ENCODE measurements at regions not wholly inside any gene's neighbourhood (a gene's known extent, or its start where the extent isn't known, plus 50 kb on each side); places are given as distances from the start of the nearest gene placed in this dataset.

DNA sequence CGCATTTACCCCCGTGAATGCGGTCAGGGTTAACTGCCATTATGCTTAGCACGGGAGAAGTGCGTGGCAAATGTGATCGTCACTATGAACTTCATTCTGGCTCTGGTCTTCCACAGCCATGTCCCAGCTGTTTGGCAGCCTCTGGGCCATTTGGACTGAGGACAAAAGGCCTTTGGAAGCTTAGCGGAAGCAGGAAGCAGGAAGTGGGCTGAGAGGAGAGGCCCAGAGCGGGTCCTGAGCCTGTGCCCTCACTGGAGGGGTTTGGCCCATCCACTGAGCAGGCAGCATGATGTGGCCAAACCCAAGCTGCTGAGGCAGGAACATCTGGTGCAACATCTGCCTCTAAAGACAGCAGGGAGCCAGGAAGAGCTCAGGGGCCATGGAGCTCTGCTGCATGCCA is 345.9 kb downstream of the C16orf95 start:
- H2AK5ac ChIP-seq (ENCODE audit: low read length) = no peak overlapping the region
- no CpG with 5 or more reads among the region's 8 CpGs for WGBS (ENCODE audit: extremely low coverage, insufficient coverage, low lambda C conversion rate)
- no peaks in the 10 kb centered on the region for H3K36me3 ChIP-seq (ENCODE audit: control insufficient read depth, insufficient read depth, low read length)
- no peaks in the 10 kb centered on the region for H3K4me1 ChIP-seq (ENCODE audit: control insufficient read depth, low read depth, low read length)
- H2BK5ac ChIP-seq (ENCODE audit: low read length) = no peak overlapping the region
- no peak overlapping the region for H4K8ac ChIP-seq (ENCODE audit: low read depth, low read length)
- H3K56ac ChIP-seq (ENCODE audit: low read length) = no peak overlapping the region
- H3K4me3 ChIP-seq (ENCODE audit: low read length) = no peak overlapping the region
- H3K18ac ChIP-seq (ENCODE audit: low read length) = no peak overlapping the region
- no peak overlapping the region for H3K4ac ChIP-seq (ENCODE audit: low read depth, low read length)
- no peak overlapping the region for H3K4me2 ChIP-seq (ENCODE audit: low read length)
- no peak overlapping the region for H4K5ac ChIP-seq (ENCODE audit: low read length)
- DNase-seq = no peak
- no peaks in the 10 kb centered on the region for H3K27me3 ChIP-seq (ENCODE audit: insufficient read depth, low read length, poor library complexity)
- no peak overlapping the region for H2BK120ac ChIP-seq (ENCODE audit: low read depth, low read length)
- H3K79me1 ChIP-seq (ENCODE audit: low read length) = no peaks in the 10 kb centered on the region
- H3K9ac ChIP-seq (ENCODE audit: low read length) = no peak overlapping the region
- H2BK15ac ChIP-seq (replicated peaks; ENCODE audit: low read depth) = no peak overlapping the region
- no peaks in the 10 kb centered on the region for H3K79me2 ChIP-seq (ENCODE audit: control insufficient read depth, insufficient read depth, low read length)
- no peak overlapping the region for H3K23ac ChIP-seq (ENCODE audit: low read length)
- no peak overlapping the region for H3K27ac ChIP-seq (ENCODE audit: low read depth, low read length)

DNA sequence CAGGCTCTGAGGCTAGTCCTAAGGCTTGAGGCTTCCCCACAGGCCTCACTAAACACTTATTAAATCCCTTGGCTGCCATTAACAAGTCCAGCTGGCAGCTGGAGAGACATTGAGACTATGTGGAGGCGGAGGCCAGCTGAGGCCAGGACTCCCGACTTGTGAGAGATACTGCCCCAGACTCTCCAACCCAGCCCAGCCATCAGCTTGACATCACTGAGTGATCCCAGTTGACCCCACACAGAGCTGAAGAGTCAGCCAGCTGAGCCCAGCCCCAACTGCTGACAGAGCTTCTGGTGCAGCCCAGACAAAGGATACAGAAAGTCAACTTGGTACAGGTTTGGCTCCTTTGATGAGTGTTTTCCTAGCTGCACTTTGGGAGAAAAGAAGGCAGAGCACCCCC is 343.1 kb downstream of the C16orf95 start:
- H3K18ac ChIP-seq (ENCODE audit: low read length) = no peak overlapping the region

DNA sequence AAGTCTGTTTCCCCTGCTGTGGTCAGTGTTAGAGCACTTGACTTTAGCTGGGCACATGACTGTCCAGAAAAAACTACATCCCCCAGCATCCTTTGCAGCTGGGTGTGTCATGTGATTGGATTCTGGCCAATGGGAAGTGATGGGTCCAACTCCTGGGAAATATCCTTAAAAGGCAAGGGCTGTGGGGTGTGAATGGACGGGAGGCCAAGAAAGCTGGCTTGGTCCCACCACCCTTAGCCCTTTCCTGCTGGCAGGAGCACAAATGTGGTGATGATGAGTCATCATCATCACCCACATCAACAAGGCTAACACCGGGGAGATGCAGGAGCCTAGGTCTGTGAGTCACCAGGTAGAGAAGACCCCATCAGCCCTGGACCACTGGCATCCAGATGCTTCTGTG is 341.7 kb downstream of the C16orf95 start:
- H3K9ac ChIP-seq (ENCODE audit: low read length) = no peak overlapping the region
- H3K79me1 ChIP-seq (ENCODE audit: low read length) = no peaks in the 10 kb centered on the region
- no peak overlapping the region for H3K4me2 ChIP-seq (ENCODE audit: low read length)
- peak overlapping the region; percentile 47 for H4K5ac ChIP-seq (ENCODE audit: low read length)
- H3K23ac ChIP-seq (ENCODE audit: low read length) = no peak overlapping the region
- no CpG with 5 or more reads among the region's 2 CpGs for WGBS (ENCODE audit: extremely low coverage, insufficient coverage, low lambda C conversion rate)
- no peak overlapping the region for H4K8ac ChIP-seq (ENCODE audit: low read depth, low read length)
- H3K4me1 ChIP-seq (ENCODE audit: control insufficient read depth, low read depth, low read length) = no peaks in the 10 kb centered on the region
- no peaks in the 10 kb centered on the region for H3K27me3 ChIP-seq (ENCODE audit: insufficient read depth, low read length, poor library complexity)
- H3K4me3 ChIP-seq (ENCODE audit: low read length) = no peak overlapping the region
- H2AK5ac ChIP-seq (ENCODE audit: low read length) = no peak overlapping the region
- H3K79me2 ChIP-seq (ENCODE audit: control insufficient read depth, insufficient read depth, low read length) = no peaks in the 10 kb centered on the region
- no peak overlapping the region for H3K4ac ChIP-seq (ENCODE audit: low read depth, low read length)
- no peak overlapping the region for H2BK120ac ChIP-seq (ENCODE audit: low read depth, low read length)
- no peak overlapping the region for H2BK15ac ChIP-seq (replicated peaks; ENCODE audit: low read depth)
- H3K27ac ChIP-seq (ENCODE audit: low read depth, low read length) = no peak overlapping the region
- no peak overlapping the region for H3K18ac ChIP-seq (ENCODE audit: low read length)
- DNase-seq = peak; percentile 93
- H3K36me3 ChIP-seq (ENCODE audit: control insufficient read depth, insufficient read depth, low read length) = no peaks in the 10 kb centered on the region
- H2BK5ac ChIP-seq (ENCODE audit: low read length) = no peak overlapping the region
- H3K56ac ChIP-seq (ENCODE audit: low read length) = peak overlapping the region; percentile 6

More for the DNA sequence above, 343.1 kb downstream of the C16orf95 start:
- Histone ChIP-seq H3K79me1 (ENCODE audit: low read length) (no peaks in the 10 kb centered on the region), H3K4me1 (ENCODE audit: control insufficient read depth, low read depth, low read length) (no peaks in the 10 kb centered on the region), H4K8ac (ENCODE audit: low read depth, low read length) (no peak overlapping the region), H3K36me3 (ENCODE audit: control insufficient read depth, insufficient read depth, low read length) (no peaks in the 10 kb centered on the region), H3K23ac (ENCODE audit: low read length) (no peak overlapping the region), H3K4me2 (ENCODE audit: low read length) (no peak overlapping the region), H2AK5ac (ENCODE audit: low read length) (no peak overlapping the region), H3K9ac (ENCODE audit: low read length) (no peak overlapping the region), H2BK120ac (ENCODE audit: low read depth, low read length) (no peak overlapping the region), H2BK5ac (ENCODE audit: low read length) (no peak overlapping the region), H3K27ac (ENCODE audit: low read depth, low read length) (no peak overlapping the region), H3K4me3 (ENCODE audit: low read length) (no peak overlapping the region), H3K4ac (ENCODE audit: low read depth, low read length) (no peak overlapping the region), H3K79me2 (ENCODE audit: control insufficient read depth, insufficient read depth, low read length) (no peaks in the 10 kb centered on the region), H4K5ac (ENCODE audit: low read length) (no peak overlapping the region), H3K27me3 (ENCODE audit: insufficient read depth, low read length, poor library complexity) (no peaks in the 10 kb centered on the region), H3K56ac (ENCODE audit: low read length) (no peak overlapping the region), H2BK15ac (replicated peaks; ENCODE audit: low read depth) (no peak overlapping the region)
- WGBS (ENCODE audit: extremely low coverage, insufficient coverage, low lambda C conversion rate) = no CpG with 5 or more reads among the region's 2 CpGs
- no peak for DNase-seq

DNA sequence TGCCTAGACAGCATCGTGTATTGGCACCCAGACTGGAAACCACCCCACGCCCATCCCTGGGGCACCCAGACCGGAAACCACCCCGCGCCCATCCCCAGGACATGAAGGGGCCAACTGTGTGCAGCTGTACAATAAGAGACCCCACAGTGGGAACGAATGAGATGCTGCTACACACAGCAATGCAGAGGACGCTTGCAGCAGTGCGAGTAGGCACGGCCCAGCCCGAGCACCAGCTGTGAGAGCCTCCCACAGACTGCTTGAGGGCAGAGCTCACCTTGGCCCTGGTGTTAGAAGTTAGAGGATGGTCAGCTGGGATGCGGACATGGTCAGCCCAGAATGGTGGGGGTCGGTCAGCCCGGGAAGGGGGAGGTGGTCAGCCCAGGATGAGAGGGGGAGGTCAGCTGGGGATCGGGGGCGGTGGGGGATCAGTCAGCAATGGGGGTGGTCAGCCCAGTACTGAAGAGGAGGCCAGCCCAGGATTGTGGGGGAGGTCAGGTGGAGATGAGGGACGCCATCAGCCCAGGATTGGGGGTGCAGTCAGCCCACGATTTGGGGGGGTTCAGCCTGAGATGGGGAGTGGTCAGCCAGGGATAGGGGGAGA is 340.0 kb downstream of the C16orf95 start:
- Histone ChIP-seq H4K8ac (ENCODE audit: low read depth, low read length) (no peak overlapping the region), H3K36me3 (ENCODE audit: control insufficient read depth, insufficient read depth, low read length) (no peaks in the 10 kb centered on the region), H2BK15ac (replicated peaks; ENCODE audit: low read depth) (no peak overlapping the region), H3K27ac (ENCODE audit: low read depth, low read length) (no peak overlapping the region), H3K27me3 (ENCODE audit: insufficient read depth, low read length, poor library complexity) (no peaks in the 10 kb centered on the region), H2BK5ac (ENCODE audit: low read length) (no peak overlapping the region), H4K5ac (ENCODE audit: low read length) (no peak overlapping the region), H3K56ac (ENCODE audit: low read length) (no peak overlapping the region), H2BK120ac (ENCODE audit: low read depth, low read length) (no peak overlapping the region), H2AK5ac (ENCODE audit: low read length) (no peak overlapping the region), H3K9ac (ENCODE audit: low read length) (no peak overlapping the region), H3K4me1 (ENCODE audit: control insufficient read depth, low read depth, low read length) (no peaks in the 10 kb centered on the region), H3K4me3 (ENCODE audit: low read length) (no peak overlapping the region), H3K79me2 (ENCODE audit: control insufficient read depth, insufficient read depth, low read length) (no peaks in the 10 kb centered on the region), H3K79me1 (ENCODE audit: low read length) (no peaks in the 10 kb centered on the region), H3K4me2 (ENCODE audit: low read length) (no peak overlapping the region), H3K23ac (ENCODE audit: low read length) (no peak overlapping the region), H3K4ac (ENCODE audit: low read depth, low read length) (no peak overlapping the region), H3K18ac (ENCODE audit: low read length) (no peak overlapping the region)
- DNase-seq = no peak
- no CpG with 5 or more reads among the region's 17 CpGs for WGBS (ENCODE audit: extremely low coverage, insufficient coverage, low lambda C conversion rate)

DNA sequence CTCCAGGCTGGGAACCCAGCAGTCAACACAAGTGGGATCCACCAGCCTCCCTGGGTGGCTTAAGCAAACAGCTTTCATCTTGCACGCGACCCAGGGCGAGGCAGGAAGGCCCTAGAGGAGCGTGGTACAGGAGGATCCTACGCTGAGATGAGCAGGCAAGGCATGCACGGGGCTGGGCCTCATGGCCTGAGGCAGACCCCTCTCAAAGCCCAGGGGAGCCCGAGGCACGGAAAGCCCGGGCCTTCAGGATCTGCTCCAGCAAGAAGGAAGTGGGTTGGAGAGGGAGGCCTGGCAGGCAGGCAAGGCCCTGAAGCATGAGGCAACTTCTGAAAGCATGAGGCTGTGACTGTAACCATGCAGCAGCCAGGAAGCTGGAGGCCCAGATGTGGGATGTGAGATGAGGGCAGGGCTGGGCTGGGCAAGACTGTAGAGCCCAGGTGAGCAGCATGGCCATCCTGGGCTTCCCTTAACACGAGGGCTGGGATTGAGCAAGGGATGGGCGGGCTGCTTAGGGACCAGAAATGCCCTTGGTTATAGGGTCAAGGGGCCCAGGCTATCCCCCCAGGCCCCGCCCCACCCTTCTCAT is 338.7 kb downstream of the C16orf95 start:
- Histone ChIP-seq H3K27ac (ENCODE audit: low read depth, low read length) (no peak overlapping the region), H2AK5ac (ENCODE audit: low read length) (no peak overlapping the region), H3K36me3 (ENCODE audit: control insufficient read depth, insufficient read depth, low read length) (no peaks in the 10 kb centered on the region), H3K27me3 (ENCODE audit: insufficient read depth, low read length, poor library complexity) (no peaks in the 10 kb centered on the region), H3K79me1 (ENCODE audit: low read length) (no peaks in the 10 kb centered on the region), H3K9ac (ENCODE audit: low read length) (no peak overlapping the region), H3K4me1 (ENCODE audit: control insufficient read depth, low read depth, low read length) (no peaks in the 10 kb centered on the region), H3K4me2 (ENCODE audit: low read length) (no peak overlapping the region), H2BK15ac (replicated peaks; ENCODE audit: low read depth) (no peak overlapping the region), H4K8ac (ENCODE audit: low read depth, low read length) (no peak overlapping the region), H3K56ac (ENCODE audit: low read length) (no peak overlapping the region), H2BK120ac (ENCODE audit: low read depth, low read length) (no peak overlapping the region), H2BK5ac (ENCODE audit: low read length) (no peak overlapping the region), H3K79me2 (ENCODE audit: control insufficient read depth, insufficient read depth, low read length) (no peaks in the 10 kb centered on the region), H3K23ac (ENCODE audit: low read length) (no peak overlapping the region), H3K4ac (ENCODE audit: low read depth, low read length) (no peak overlapping the region), H3K18ac (ENCODE audit: low read length) (no peak overlapping the region), H4K5ac (ENCODE audit: low read length) (no peak overlapping the region), H3K4me3 (ENCODE audit: low read length) (no peak overlapping the region)
- no peak for DNase-seq
- no CpG with 5 or more reads among the region's 12 CpGs for WGBS (ENCODE audit: extremely low coverage, insufficient coverage, low lambda C conversion rate)

DNA sequence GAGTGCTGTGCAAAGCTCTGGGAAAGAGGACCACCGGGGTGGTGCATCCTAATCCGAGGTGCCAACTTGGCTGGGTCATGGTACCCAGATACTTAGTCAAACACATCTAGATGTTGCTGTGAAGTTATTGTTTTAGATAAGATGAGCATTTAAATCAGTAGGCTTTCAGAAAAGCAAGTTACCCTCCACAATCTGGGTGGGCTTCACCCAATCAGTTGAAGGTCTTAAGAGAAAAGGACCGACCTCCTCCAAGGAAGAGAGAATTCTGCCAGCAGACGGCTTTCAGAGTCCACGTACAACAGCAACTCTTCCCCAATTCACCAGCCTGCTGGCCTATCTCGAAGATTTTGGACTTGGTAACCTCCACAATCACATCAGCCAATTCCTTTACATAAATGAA is 338.1 kb downstream of the C16orf95 start:
- Histone ChIP-seq H3K36me3 (ENCODE audit: control insufficient read depth, insufficient read depth, low read length) (no peaks in the 10 kb centered on the region), H3K18ac (ENCODE audit: low read length) (no peak overlapping the region), H3K27ac (ENCODE audit: low read depth, low read length) (no peak overlapping the region), H3K79me2 (ENCODE audit: control insufficient read depth, insufficient read depth, low read length) (no peaks in the 10 kb centered on the region), H4K5ac (ENCODE audit: low read length) (no peak overlapping the region), H3K4me1 (ENCODE audit: control insufficient read depth, low read depth, low read length) (no peaks in the 10 kb centered on the region), H3K4ac (ENCODE audit: low read depth, low read length) (no peak overlapping the region), H3K4me2 (ENCODE audit: low read length) (no peak overlapping the region), H3K27me3 (ENCODE audit: insufficient read depth, low read length, poor library complexity) (no peaks in the 10 kb centered on the region), H3K23ac (ENCODE audit: low read length) (no peak overlapping the region), H2BK5ac (ENCODE audit: low read length) (no peak overlapping the region), H2AK5ac (ENCODE audit: low read length) (no peak overlapping the region), H3K56ac (ENCODE audit: low read length) (no peak overlapping the region), H2BK15ac (replicated peaks; ENCODE audit: low read depth) (no peak overlapping the region), H3K4me3 (ENCODE audit: low read length) (no peak overlapping the region), H3K79me1 (ENCODE audit: low read length) (no peaks in the 10 kb centered on the region), H3K9ac (ENCODE audit: low read length) (no peak overlapping the region), H2BK120ac (ENCODE audit: low read depth, low read length) (no peak overlapping the region), H4K8ac (ENCODE audit: low read depth, low read length) (no peak overlapping the region)
- no CpG with 5 or more reads among the region's 6 CpGs for WGBS (ENCODE audit: extremely low coverage, insufficient coverage, low lambda C conversion rate)
- DNase-seq = no peak
